ENCODE measurements at regions not wholly inside any gene's neighbourhood (a gene's known extent, or its start where the extent isn't known, plus 50 kb on each side); places are given as distances from the start of the nearest gene placed in this dataset.

- no peak for TF ChIP-seq CTCF (IDR thresholded peaks at IDR 0.05)
- TF ChIP-seq POLR2A (IDR thresholded peaks at IDR 0.05) = no peak
- no peak for TF ChIP-seq POLR2AphosphoS5 (IDR thresholded peaks at IDR 0.05)
Measured at GRCh38 chr9:110140276-110140675, 67.7 kb downstream of the C9orf152 start.
